GM12865 (cell line): ENCODE measurements at regions not wholly inside any gene's neighbourhood (a gene's known extent, or its start where the extent isn't known, plus 50 kb on each side); places are given as distances from the start of the nearest gene placed in this dataset.
A peak's percentile ranks its signal among the peaks of the same experiment; 100 is the strongest.

Source experiments
- DNase-seq: peaks from one replicate; pipeline ENCODE4 v3.0.0; 2010; ENCODE audit warnings: low read depth
- H3K4me3 ChIP-seq: 2 replicates; pipeline ENCODE4 v1.5.1; 2011; ENCODE audit warnings: mild to moderate bottlenecking, low read depth, low read length, control low read depth
- CTCF ChIP-seq: IDR thresholded peaks from 2 replicates; pipeline ENCODE4 v1.5.1; 2011; ENCODE audit warnings: low read length, control low read depth, low read depth, inconsistent platforms; ENCODE audit not compliant: insufficient read depth; ENCODE audit errors: missing control alignments

- TF ChIP-seq CTCF = no peak
- H3K4me3 ChIP-seq = no peak overlapping the region
- DNase-seq = no peak
These were observed 98.1 kb upstream of the TEX13D start for GRCh38 chrX:124234348-124234747.

GRCh38 chrX:124238268-124238667 is 94.2 kb upstream of the TEX13D start:
- DNase-seq = no peak
- no peak for TF ChIP-seq CTCF
- H3K4me3 ChIP-seq = no peak overlapping the region

- no peak for TF ChIP-seq CTCF
- DNase-seq = no peak
- no peak overlapping the region for H3K4me3 ChIP-seq
These were observed 93.1 kb upstream of the TEX13D start for GRCh38 chrX:124239324-124239723.

GRCh38 chrX:124239911-124240310 is 92.5 kb upstream of the TEX13D start:
- no peak overlapping the region for H3K4me3 ChIP-seq
- no peak for TF ChIP-seq CTCF

GRCh38 chrX:124240422-124240821 is 92.0 kb upstream of the TEX13D start:
- TF ChIP-seq CTCF = no peak
- no peak overlapping the region for H3K4me3 ChIP-seq
- DNase-seq = no peak

More at GRCh38 chrX:124239911-124240310, 92.5 kb upstream of the TEX13D start:
- peak; percentile 71 for DNase-seq

GRCh38 chrX:124242131-124242530 is 90.3 kb upstream of the TEX13D start:
- no peak for DNase-seq
- TF ChIP-seq CTCF = no peak

GRCh38 chrX:124249345-124249744 is 83.1 kb upstream of the TEX13D start:
- no peak for DNase-seq
- H3K4me3 ChIP-seq = no peak overlapping the region
- TF ChIP-seq CTCF = no peak

More at GRCh38 chrX:124242131-124242530, 90.3 kb upstream of the TEX13D start:
- no peak overlapping the region for H3K4me3 ChIP-seq
